ENCODE measurements at regions not wholly inside any gene's neighbourhood (a gene's known extent, or its start where the extent isn't known, plus 50 kb on each side); places are given as distances from the start of the nearest gene placed in this dataset.

DNA sequence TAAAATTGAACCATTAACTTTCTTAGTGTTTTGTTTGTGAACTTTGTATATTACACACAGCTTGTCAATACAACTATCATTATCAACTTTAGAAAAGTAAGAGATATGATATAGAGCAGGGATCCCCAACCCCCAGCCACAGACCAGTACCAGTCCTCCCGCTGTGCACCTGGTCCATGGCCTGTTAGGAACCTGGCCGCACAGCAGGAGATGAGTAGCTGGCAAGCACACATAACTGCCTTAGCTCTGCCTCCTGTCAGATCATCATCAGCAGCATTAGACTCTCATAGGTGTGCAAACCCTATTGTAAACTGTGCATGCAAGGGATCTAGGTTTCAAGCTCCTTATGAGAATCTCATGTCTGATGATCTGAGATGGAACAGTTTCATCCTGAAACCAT is 491.0 kb upstream of the NXPH2 start:
- no peak overlapping the region for H3K4me3 ChIP-seq (ENCODE audit: low read depth, low read length)
- no peak for TF ChIP-seq CTCF (IDR thresholded peaks at IDR 0.05; ENCODE audit: borderline replicate concordance, insufficient read depth, low read depth, low read length)

GRCh38 chr2:139260052-139260430 is 479.9 kb upstream of the NXPH2 start:
- TF ChIP-seq CTCF (IDR thresholded peaks at IDR 0.05; ENCODE audit: borderline replicate concordance, insufficient read depth, low read depth, low read length), result no peak
- H3K4me3 ChIP-seq (ENCODE audit: low read depth, low read length), result no peak overlapping the region

DNA sequence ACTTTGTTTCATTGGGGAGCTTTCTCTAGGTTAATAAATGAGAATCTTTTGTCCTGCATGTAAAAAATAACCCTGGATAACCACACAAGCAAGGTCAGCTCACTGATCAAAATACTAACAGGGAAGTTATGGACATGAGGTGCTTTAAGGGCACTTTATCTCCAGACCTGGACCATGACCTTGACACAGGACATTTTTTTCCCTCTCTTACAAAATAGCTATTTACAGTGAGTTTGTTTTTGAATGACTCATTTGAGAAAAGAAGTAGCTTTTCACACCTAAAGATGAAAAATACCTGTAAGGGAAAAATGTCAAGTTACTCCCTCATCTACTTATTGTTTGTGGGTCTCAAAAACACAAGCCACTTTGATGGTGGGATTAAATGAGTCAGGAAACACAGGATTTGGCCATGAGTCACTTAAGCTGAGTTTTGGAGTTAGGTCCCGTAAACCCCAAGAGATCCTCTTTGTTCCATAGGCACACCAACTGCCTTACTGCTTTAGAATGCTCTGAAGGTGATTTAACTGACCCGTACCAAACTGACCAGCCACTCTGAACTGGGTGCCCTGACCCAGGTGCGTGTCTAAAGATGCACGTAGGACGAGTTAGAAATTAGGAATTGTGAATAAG is 479.3 kb upstream of the NXPH2 start:
- TF ChIP-seq CTCF (IDR thresholded peaks at IDR 0.05; ENCODE audit: borderline replicate concordance, insufficient read depth, low read depth, low read length), result no peak

GRCh38 chr2:139241286-139241685 is 461.1 kb upstream of the NXPH2 start:
- no peak overlapping the region for H3K4me3 ChIP-seq (ENCODE audit: low read depth, low read length)
- no peak for TF ChIP-seq CTCF (IDR thresholded peaks at IDR 0.05; ENCODE audit: borderline replicate concordance, insufficient read depth, low read depth, low read length)

More for the DNA sequence above, 479.3 kb upstream of the NXPH2 start:
- no peak overlapping the region for H3K4me3 ChIP-seq (ENCODE audit: low read depth, low read length)

- TF ChIP-seq CTCF (IDR thresholded peaks at IDR 0.05; ENCODE audit: borderline replicate concordance, insufficient read depth, low read depth, low read length), result no peak
- no peak overlapping the region for H3K4me3 ChIP-seq (ENCODE audit: low read depth, low read length)
Observed at GRCh38 chr2:139237023-139237422, 456.8 kb upstream of the NXPH2 start.

GRCh38 chr2:139230881-139231280 is 450.7 kb upstream of the NXPH2 start:
- H3K4me3 ChIP-seq (ENCODE audit: low read depth, low read length), result no peak overlapping the region
- TF ChIP-seq CTCF (IDR thresholded peaks at IDR 0.05; ENCODE audit: borderline replicate concordance, insufficient read depth, low read depth, low read length), result no peak

DNA sequence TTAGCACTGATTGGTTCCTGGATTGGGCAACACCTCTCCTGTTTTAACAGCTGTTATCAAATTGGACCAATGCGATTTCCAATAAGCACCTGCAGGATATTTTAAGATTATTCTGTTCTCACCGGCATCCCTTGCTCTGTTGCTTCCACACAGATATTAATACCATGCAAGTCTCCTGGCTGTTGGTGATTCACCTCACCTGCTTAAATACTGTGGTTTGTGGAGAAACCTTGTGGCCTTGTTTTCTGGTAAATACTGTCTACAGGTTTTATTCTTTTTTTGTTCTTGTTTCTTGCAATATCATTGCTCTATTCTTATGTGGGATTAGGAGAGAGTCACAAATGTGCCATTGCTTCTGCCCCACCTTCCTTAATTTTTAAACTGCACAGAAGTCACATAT is 448.1 kb upstream of the NXPH2 start:
- TF ChIP-seq CTCF (IDR thresholded peaks at IDR 0.05; ENCODE audit: borderline replicate concordance, insufficient read depth, low read depth, low read length), result no peak

More for the DNA sequence above, 448.1 kb upstream of the NXPH2 start:
- no peak overlapping the region for H3K4me3 ChIP-seq (ENCODE audit: low read depth, low read length)

Data from GM12875 (cell line).